ENCODE measurements at regions not wholly inside any gene's neighbourhood (a gene's known extent, or its start where the extent isn't known, plus 50 kb on each side); places are given as distances from the start of the nearest gene placed in this dataset.

DNA sequence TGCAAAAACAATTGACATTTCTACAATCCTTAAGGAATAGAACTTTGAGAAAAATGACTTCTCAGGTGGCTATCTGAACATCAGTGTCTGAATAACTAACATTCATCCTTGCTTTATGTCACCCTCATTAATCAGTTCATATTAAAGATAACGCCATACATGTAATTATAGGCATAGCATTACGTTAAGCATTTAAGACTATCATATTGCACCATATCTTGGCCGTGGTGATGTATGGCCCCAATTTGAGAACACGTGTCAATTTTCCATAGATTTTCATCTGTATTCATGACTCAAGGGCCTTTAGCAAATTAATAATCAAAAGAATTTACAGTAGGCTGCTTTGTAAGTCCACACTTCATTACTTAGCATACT is 81.6 kb downstream of the SPTSSA start:
- TF ChIP-seq EP300 (IDR thresholded peaks at IDR 0.05) (no peak), POLR2A (IDR thresholded peaks at IDR 0.05) (no peak)
- TF ChIP-seq, protein P1, sequence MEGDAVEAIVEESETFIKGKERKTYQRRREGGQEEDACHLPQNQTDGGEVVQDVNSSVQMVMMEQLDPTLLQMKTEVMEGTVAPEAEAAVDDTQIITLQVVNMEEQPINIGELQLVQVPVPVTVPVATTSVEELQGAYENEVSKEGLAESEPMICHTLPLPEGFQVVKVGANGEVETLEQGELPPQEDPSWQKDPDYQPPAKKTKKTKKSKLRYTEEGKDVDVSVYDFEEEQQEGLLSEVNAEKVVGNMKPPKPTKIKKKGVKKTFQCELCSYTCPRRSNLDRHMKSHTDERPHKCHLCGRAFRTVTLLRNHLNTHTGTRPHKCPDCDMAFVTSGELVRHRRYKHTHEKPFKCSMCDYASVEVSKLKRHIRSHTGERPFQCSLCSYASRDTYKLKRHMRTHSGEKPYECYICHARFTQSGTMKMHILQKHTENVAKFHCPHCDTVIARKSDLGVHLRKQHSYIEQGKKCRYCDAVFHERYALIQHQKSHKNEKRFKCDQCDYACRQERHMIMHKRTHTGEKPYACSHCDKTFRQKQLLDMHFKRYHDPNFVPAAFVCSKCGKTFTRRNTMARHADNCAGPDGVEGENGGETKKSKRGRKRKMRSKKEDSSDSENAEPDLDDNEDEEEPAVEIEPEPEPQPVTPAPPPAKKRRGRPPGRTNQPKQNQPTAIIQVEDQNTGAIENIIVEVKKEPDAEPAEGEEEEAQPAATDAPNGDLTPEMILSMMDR (IDR thresholded peaks at IDR 0.05): no peak
